Prostate gland (tissue), 2 donors: ENCODE measurements at regions not wholly inside any gene's neighbourhood (a gene's known extent, or its start where the extent isn't known, plus 50 kb on each side); places are given as distances from the start of the nearest gene placed in this dataset.
"Not testable (repeated sequence)": the region's sequence is repeated elsewhere in the genome, so short reads cannot be mapped to it uniquely, and the experiment has no call there.

ENCODE experiments used
- CTCF ChIP-seq, 4 experiments: fragments of 200-600 bp in 2 of 4; fragments of 450-650 bp in 2 of 4; sonication (generic) in 2 of 4; IDR thresholded peaks; 1 replicate in 3 of 4; 2 replicates in 1 of 4; pipeline ENCODE4 v1.5.1; 2016 to 2019; ENCODE audit warnings: antibody characterized with exemption in 4 of 4, mild to moderate bottlenecking in 2 of 4, moderate library complexity in 2 of 4
- POLR2A ChIP-seq: fragments of 450-650 bp; IDR thresholded peaks from one replicate; pipeline ENCODE4 v1.6.1; 2016; ENCODE audit warnings: antibody characterized with exemption, mild to moderate bottlenecking
- POLR2AphosphoS5 ChIP-seq: sonication (generic); formaldehyde crosslinking; IDR thresholded peaks from one replicate; pipeline ENCODE4 v1.6.1; 2017; ENCODE audit warnings: antibody characterized with exemption

- not testable (repeated sequence) for TF ChIP-seq POLR2A; CTCF (IDR thresholded peaks at IDR 0.05); POLR2AphosphoS5
Observed at GRCh38 chr6:131346896-131347295, 211.6 kb downstream of the AKAP7 start.
